RWPE1 (cell line): ENCODE measurements at regions not wholly inside any gene's neighbourhood (a gene's known extent, or its start where the extent isn't known, plus 50 kb on each side); places are given as distances from the start of the nearest gene placed in this dataset.

Experiments
- CTCF ChIA-PET: fragments of 350-600 bp; sonication (Branson Sonifier 250); formaldehyde crosslinking; extraction: SDS; loops from one replicate; lab custom pipeline; 2021; lab: Yijun Ruan, JAX
- POLR2A ChIA-PET: fragments of 400-600 bp; formaldehyde crosslinking; extraction: SDS; loops from one replicate; lab custom pipeline; 2020; ENCODE audit warnings: antibody characterized with exemption; ENCODE audit not compliant: low non-redundant PET; lab: Yijun Ruan, JAX
- DNase-seq: peaks from one replicate; pipeline ENCODE4 v3.0.0; 2012; ENCODE audit warnings: low spot score
- H3K27ac ChIP-seq: fragments of 450-650 bp; 2 replicates; pipeline ENCODE4 v1.5.1; 2017
- TF ChIP-seq, protein P1 (sequence below): fragments of 450-650 bp; conservative IDR thresholded peaks from 2 replicates; pipeline ENCODE4 v1.5.1; 2017; ENCODE audit warnings: low read depth, mild to moderate bottlenecking

DNA sequence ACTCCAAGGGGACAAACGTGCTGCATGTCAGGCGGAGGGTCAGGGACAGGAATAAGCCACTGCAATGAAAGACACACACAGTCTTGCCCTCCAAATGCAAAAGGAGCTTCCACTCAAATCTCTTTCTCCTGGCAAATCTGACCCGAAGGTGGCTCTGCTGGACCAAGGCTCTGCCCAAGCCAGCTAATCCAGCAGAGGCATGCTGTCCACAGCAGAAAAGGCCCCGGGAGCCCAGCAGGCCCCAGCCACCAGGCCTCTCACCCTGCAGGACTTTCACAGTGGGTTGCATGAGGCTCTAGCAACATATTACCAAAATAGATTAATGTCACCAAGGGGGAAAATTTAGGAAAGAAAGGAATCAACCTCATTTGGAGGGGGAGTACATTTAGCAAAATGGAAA is 628.6 kb downstream of the BCOR start:
- TF ChIP-seq, protein P1, sequence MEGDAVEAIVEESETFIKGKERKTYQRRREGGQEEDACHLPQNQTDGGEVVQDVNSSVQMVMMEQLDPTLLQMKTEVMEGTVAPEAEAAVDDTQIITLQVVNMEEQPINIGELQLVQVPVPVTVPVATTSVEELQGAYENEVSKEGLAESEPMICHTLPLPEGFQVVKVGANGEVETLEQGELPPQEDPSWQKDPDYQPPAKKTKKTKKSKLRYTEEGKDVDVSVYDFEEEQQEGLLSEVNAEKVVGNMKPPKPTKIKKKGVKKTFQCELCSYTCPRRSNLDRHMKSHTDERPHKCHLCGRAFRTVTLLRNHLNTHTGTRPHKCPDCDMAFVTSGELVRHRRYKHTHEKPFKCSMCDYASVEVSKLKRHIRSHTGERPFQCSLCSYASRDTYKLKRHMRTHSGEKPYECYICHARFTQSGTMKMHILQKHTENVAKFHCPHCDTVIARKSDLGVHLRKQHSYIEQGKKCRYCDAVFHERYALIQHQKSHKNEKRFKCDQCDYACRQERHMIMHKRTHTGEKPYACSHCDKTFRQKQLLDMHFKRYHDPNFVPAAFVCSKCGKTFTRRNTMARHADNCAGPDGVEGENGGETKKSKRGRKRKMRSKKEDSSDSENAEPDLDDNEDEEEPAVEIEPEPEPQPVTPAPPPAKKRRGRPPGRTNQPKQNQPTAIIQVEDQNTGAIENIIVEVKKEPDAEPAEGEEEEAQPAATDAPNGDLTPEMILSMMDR = no peak
- no peak for DNase-seq
- CTCF ChIA-PET = no interaction called here
- POLR2A ChIA-PET = no interaction called here
- H3K27ac ChIP-seq = no peak overlapping the region

- no peak overlapping the region for H3K27ac ChIP-seq
- ChIA-PET POLR2A (no interaction called here), CTCF (no interaction called here)
- TF ChIP-seq, protein P1 = no peak
- DNase-seq = no peak
Observed at GRCh38 chrX:39470588-39471407, 627.0 kb downstream of the BCOR start.

DNA sequence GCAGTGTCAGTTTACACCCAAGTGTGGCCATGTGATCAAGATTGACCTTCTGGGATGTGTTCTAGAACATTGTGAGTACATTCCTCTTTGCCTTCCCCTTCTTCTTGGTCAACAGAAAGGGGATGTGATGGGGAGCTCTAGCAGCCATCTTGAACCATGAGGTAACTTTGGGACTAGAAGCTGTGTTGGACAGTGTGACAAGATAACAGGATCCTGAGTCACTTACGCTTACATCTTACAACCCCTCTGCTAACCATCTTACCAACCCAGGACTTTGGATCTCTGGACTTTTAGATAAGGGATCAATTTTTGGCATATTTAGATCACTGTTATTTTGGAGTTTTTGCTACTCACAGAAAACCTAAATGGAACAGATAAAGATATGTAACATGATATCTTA is 625.6 kb downstream of the BCOR start:
- no peak for DNase-seq
- ChIA-PET POLR2A (no interaction called here), CTCF (no interaction called here)
- TF ChIP-seq, protein P1 = no peak
- no peak overlapping the region for H3K27ac ChIP-seq

DNA sequence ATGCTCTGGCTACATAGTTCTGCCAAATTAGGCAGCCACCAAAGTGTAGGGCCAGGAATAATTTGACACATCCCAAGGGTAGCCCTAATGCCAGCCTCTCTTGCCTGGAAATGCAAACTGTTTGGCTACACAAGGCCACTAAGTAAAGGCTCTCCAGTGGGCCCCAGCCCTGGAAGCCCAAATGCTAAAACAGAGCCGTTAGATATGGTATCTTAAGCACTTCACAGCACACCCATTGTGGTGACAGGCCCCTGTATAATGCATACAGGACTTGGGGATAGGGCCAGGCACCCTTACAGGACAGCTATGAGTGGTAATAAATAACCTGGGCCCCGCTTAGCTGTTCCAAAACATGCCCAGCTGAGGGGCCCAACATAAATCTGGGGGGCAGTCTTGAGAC is 623.9 kb downstream of the BCOR start:
- TF ChIP-seq, protein P1 = no peak
- ChIA-PET POLR2A (no interaction called here), CTCF (no interaction called here)
- DNase-seq = no peak
- H3K27ac ChIP-seq = no peak overlapping the region

DNA sequence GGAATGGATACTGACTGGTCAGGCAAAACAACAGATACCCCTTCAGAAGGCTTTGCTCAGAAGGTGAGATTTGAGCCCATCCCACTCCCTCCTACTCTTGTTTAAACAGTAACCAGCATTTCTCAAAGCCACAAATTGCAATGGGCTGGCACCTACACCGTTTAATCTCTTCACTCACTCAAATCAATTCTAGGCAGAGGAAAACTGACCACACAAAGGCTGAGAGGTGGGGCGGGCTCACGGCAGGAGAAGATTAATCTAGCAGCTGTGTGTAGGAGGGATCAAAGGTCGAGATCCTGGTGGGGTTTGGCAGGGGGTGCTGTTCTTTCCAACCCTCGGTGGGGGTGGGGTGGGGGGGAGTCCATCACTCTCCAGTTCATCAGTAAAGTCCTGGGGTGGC is 622.4 kb downstream of the BCOR start:
- POLR2A ChIA-PET = no interaction called here
- CTCF ChIA-PET = no interaction called here
- DNase-seq = no peak
- no peak overlapping the region for H3K27ac ChIP-seq
- TF ChIP-seq, protein P1 = no peak

GRCh38 chrX:39476604-39477021 is 621.1 kb downstream of the BCOR start:
- TF ChIP-seq, protein P1 = no peak
- DNase-seq = no peak
- ChIA-PET POLR2A (no interaction called here), CTCF (no interaction called here)
- H3K27ac ChIP-seq = no peak overlapping the region
